ENCODE measurements at regions not wholly inside any gene's neighbourhood (a gene's known extent, or its start where the extent isn't known, plus 50 kb on each side); places are given as distances from the start of the nearest gene placed in this dataset.

GRCh38 chr1:104856518-104856917 is 1106.8 kb downstream of the AMY1C start:
- DNase-seq, result no peak

GRCh38 chr1:104868794-104869193 is 1119.1 kb downstream of the AMY1C start:
- DNase-seq, result no peak

- no peak for DNase-seq
These were observed 1124.3 kb downstream of the AMY1C start for GRCh38 chr1:104874044-104874443.

GRCh38 chr1:104878203-104878909 is 1128.7 kb downstream of the AMY1C start:
- DNase-seq, result no peak

- no peak for DNase-seq
These were observed 1135.2 kb downstream of the AMY1C start for GRCh38 chr1:104884939-104885338.

- DNase-seq, result no peak
These were observed 1155.6 kb downstream of the AMY1C start for GRCh38 chr1:104905322-104905721.

- no peak for DNase-seq
These were observed 1156.4 kb downstream of the AMY1C start for GRCh38 chr1:104906141-104906540.

- no peak for DNase-seq
These were observed 1169.5 kb downstream of the AMY1C start for GRCh38 chr1:104919188-104919587.

- DNase-seq, result no peak
These were observed 1171.8 kb downstream of the AMY1C start for GRCh38 chr1:104921525-104921924.

GRCh38 chr1:104923075-104923474 is 1173.4 kb downstream of the AMY1C start:
- no peak for DNase-seq

- no peak for DNase-seq
These were observed 1179.6 kb downstream of the AMY1C start for GRCh38 chr1:104929280-104929679.

GRCh38 chr1:104932030-104932915 is 1182.6 kb downstream of the AMY1C start:
- DNase-seq, result no peak

GRCh38 chr1:104932949-104933679 is 1183.4 kb downstream of the AMY1C start:
- DNase-seq, result no peak

GRCh38 chr1:104933846-104934245 is 1184.1 kb downstream of the AMY1C start:
- no peak for DNase-seq

GRCh38 chr1:104945406-104945805 is 1195.7 kb downstream of the AMY1C start:
- DNase-seq, result no peak

GRCh38 chr1:104946558-104947210 is 1197.0 kb downstream of the AMY1C start:
- DNase-seq, result no peak

- DNase-seq, result no peak
These were observed 1203.9 kb downstream of the AMY1C start for GRCh38 chr1:104953555-104953954.

GRCh38 chr1:104973516-104973915 is 1223.8 kb downstream of the AMY1C start:
- DNase-seq, result no peak

GRCh38 chr1:104979651-104980050 is 1230.0 kb downstream of the AMY1C start:
- no peak for DNase-seq

GRCh38 chr1:104987210-104987609 is 1237.5 kb downstream of the AMY1C start:
- no peak for DNase-seq

- DNase-seq, result no peak
These were observed 1239.3 kb downstream of the AMY1C start for GRCh38 chr1:104989012-104989411.

GRCh38 chr1:104991702-104992101 is 1242.0 kb downstream of the AMY1C start:
- DNase-seq, result no peak

- DNase-seq, result no peak
These were observed 1251.1 kb downstream of the AMY1C start for GRCh38 chr1:105000793-105001192.
